CD14-positive monocyte (primary cell): ENCODE measurements at regions not wholly inside any gene's neighbourhood (a gene's known extent, or its start where the extent isn't known, plus 50 kb on each side); places are given as distances from the start of the nearest gene placed in this dataset.
A peak's percentile ranks its signal among the peaks of the same experiment; 100 is the strongest.

Source experiments
- DNase-seq, 3 donors: peaks; one replicate each; pipeline ENCODE4 v3.0.0-alpha.2; 2011 to 2022
- H2AFZ ChIP-seq: 2 replicates; pipeline ENCODE4 v1.6.0; 2012; ENCODE audit warnings: mild to moderate bottlenecking, low read depth, low read length, inconsistent platforms; ENCODE audit not compliant: insufficient read depth, poor library complexity, severe bottlenecking
- H3K27ac ChIP-seq, 2 donors: 1 replicate in 1 of 2; 2 replicates in 1 of 2; pipeline ENCODE4 v1.5.1; 2012 to 2013; ENCODE audit warnings: low read length in 2 of 2, control low read depth in 1 of 2, inconsistent platforms in 1 of 2, low read depth in 1 of 2, mild to moderate bottlenecking in 1 of 2
- H3K27me3 ChIP-seq, 2 donors: one replicate each; pipeline versions ENCODE4 v1.6.0 to v1.6.1; 2011 to 2013; ENCODE audit warnings: low read length in 2 of 2; ENCODE audit not compliant: control insufficient read depth in 2 of 2, insufficient read depth in 2 of 2
- H3K36me3 ChIP-seq, 2 donors: replicated peaks in 1 of 2; 1 replicate in 1 of 2; 2 replicates in 1 of 2; pipeline versions ENCODE4 v1.5.1 to v1.6.1; 2012 to 2013; ENCODE audit warnings: low read length in 2 of 2, control low read depth in 1 of 2, inconsistent platforms in 1 of 2, mild to moderate bottlenecking in 1 of 2; ENCODE audit not compliant: insufficient read depth in 2 of 2, control insufficient read depth in 1 of 2
- H3K4me1 ChIP-seq, 2 donors: 1 replicate in 1 of 2; 2 replicates in 1 of 2; pipeline versions ENCODE4 v1.5.1 to v1.6.1; 2012 to 2013; ENCODE audit warnings: low read length in 2 of 2, control low read depth in 1 of 2, inconsistent platforms in 1 of 2, mild to moderate bottlenecking in 1 of 2, moderate library complexity in 1 of 2; ENCODE audit not compliant: insufficient read depth in 2 of 2, control insufficient read depth in 1 of 2
- H3K4me2 ChIP-seq: replicated peaks from 2 replicates; pipeline ENCODE3; 2012; ENCODE audit warnings: low read length, moderate library complexity, mild to moderate bottlenecking; ENCODE audit not compliant: poor library complexity, severe bottlenecking; ENCODE audit errors: extremely low read depth
- H3K4me3 ChIP-seq, 3 experiments: fragments of 200-600 bp in 1 of 3; sonication (generic) in 1 of 3; replicated peaks in 1 of 3; 1 replicate in 2 of 3; 2 replicates in 1 of 3; pipeline ENCODE4 v1.5.1; 2011 to 2013; ENCODE audit warnings: low read length in 3 of 3, mild to moderate bottlenecking in 3 of 3, control low read depth in 2 of 3, low read depth in 2 of 3, inconsistent platforms in 1 of 3, moderate library complexity in 1 of 3
- H3K79me2 ChIP-seq: 2 replicates; pipeline ENCODE4 v1.6.0; 2012; ENCODE audit warnings: mild to moderate bottlenecking, control low read depth, inconsistent platforms, low read length, moderate library complexity; ENCODE audit not compliant: insufficient read depth
- H3K9ac ChIP-seq: 2 replicates; pipeline ENCODE4 v1.6.0; 2017; ENCODE audit warnings: low read length, mild to moderate bottlenecking; ENCODE audit not compliant: insufficient read depth, poor library complexity, severe bottlenecking
- H3K9me3 ChIP-seq, 2 donors: replicated peaks in 1 of 2; 1 replicate in 1 of 2; 2 replicates in 1 of 2; pipeline versions ENCODE4 v1.5.1 to v1.6.1; 2012 to 2013; ENCODE audit warnings: low read length in 2 of 2, control low read depth in 1 of 2; ENCODE audit not compliant: control insufficient read depth in 1 of 2, insufficient read depth in 1 of 2
- H4K20me1 ChIP-seq: 2 replicates; pipeline ENCODE4 v1.6.0; 2012; ENCODE audit warnings: mild to moderate bottlenecking, low read length, control low read depth, moderate library complexity; ENCODE audit not compliant: insufficient read depth
- H3K27ac Mint-ChIP-seq, 7 donors: one replicate each; pipeline ENCODE4 v1.8.0; 2020; ENCODE audit warnings: mild to moderate bottlenecking in 7 of 7, mixed read lengths in 7 of 7, moderate library complexity in 6 of 7, inconsistent platforms in 2 of 7
- H3K27me3 Mint-ChIP-seq, 3 donors: one replicate each; pipeline ENCODE4 v1.8.0; 2021 to 2022; ENCODE audit warnings: low read depth in 3 of 3, mild to moderate bottlenecking in 3 of 3, mixed read lengths in 3 of 3, moderate library complexity in 3 of 3, inconsistent platforms in 1 of 3
- H3K36me3 Mint-ChIP-seq, 2 donors: one replicate each; pipeline ENCODE4 v1.8.0; 2020; ENCODE audit warnings: mixed read lengths in 2 of 2, inconsistent platforms in 1 of 2, mild to moderate bottlenecking in 1 of 2
- H3K4me1 Mint-ChIP-seq: one replicate; pipeline ENCODE4 v1.8.0; 2020; ENCODE audit warnings: mild to moderate bottlenecking, mixed read lengths
- H3K4me3 Mint-ChIP-seq, 2 donors: one replicate each; pipeline ENCODE4 v1.8.0; 2020; ENCODE audit warnings: mild to moderate bottlenecking in 2 of 2, mixed read lengths in 2 of 2, moderate library complexity in 1 of 2
- H3K9me3 Mint-ChIP-seq, 7 donors: one replicate each; pipeline ENCODE4 v1.8.0; 2020 to 2022; ENCODE audit warnings: mixed read lengths in 7 of 7, mild to moderate bottlenecking in 6 of 7, moderate library complexity in 6 of 7, inconsistent platforms in 2 of 7
- CTCF ChIP-seq: fragments of 200-600 bp; IDR thresholded peaks from one replicate; pipeline ENCODE4 v1.8.0; 2022; ENCODE audit warnings: antibody characterized with exemption, mild to moderate bottlenecking
- WGBS: methylation state at CpG from one replicate; pipeline ENCODE4 v1.1.5; 2013; ENCODE audit warnings: missing lambda C conversion rate; ENCODE audit not compliant: insufficient coverage; 5-methylcytosine and 5-hydroxymethylcytosine counted together
- intact Hi-C, 2 donors: fragments of 100-400 bp; cut with micrococcal nuclease; formaldehyde crosslinking; loops; one replicate each; pipeline versions ENCODE4 v1.15.0 to v1.15.1; 2023

- Mint-ChIP-seq H3K4me3 (no peak overlapping the region), H3K36me3 (no peaks in the 10 kb centered on the region), H3K27ac (peak overlapping the region in 1 of 7 donors; percentile 36), H3K27me3 (peaks cover 0 to 3% (median 0%) of the 10 kb centered on the region in 3 donors), H3K9me3 (no peaks in the 10 kb centered on the region), H3K4me1 (no peaks in the 10 kb centered on the region)
- TF ChIP-seq CTCF, result no peak
- Histone ChIP-seq H3K27ac (no peak overlapping the region), H3K9ac (no peak overlapping the region), H3K36me3 (no peaks in the 10 kb centered on the region), H3K4me1 (no peaks in the 10 kb centered on the region), H3K27me3 (no peaks in the 10 kb centered on the region), H4K20me1 (no peaks in the 10 kb centered on the region), H3K4me3 (no peak overlapping the region), H3K4me2 (no peak overlapping the region), H2AFZ (no peak overlapping the region), H3K9me3 (no peaks in the 10 kb centered on the region), H3K79me2 (no peaks in the 10 kb centered on the region)
- DNase-seq, result no peak
- no CpG with 5 or more reads among the region's 2 CpGs for WGBS
- intact Hi-C loops, result no loop called here
Measured at GRCh38 chr3:107275511-107275910, 101.7 kb upstream of the CCDC54 start.

- 95% methylated on average over 2 of the region's 3 CpGs for WGBS
- Histone ChIP-seq H3K27ac (no peak overlapping the region), H3K4me2 (no peak overlapping the region), H3K27me3 (no peaks in the 10 kb centered on the region), H3K9me3 (no peaks in the 10 kb centered on the region), H3K4me1 (no peaks in the 10 kb centered on the region), H4K20me1 (no peaks in the 10 kb centered on the region), H2AFZ (no peak overlapping the region), H3K4me3 (no peak overlapping the region), H3K79me2 (no peaks in the 10 kb centered on the region), H3K36me3 (no peaks in the 10 kb centered on the region), H3K9ac (no peak overlapping the region)
- no peak for TF ChIP-seq CTCF
- H3K4me1 Mint-ChIP-seq, result peaks cover 2% of the 10 kb centered on the region
- no peaks in the 10 kb centered on the region for H3K36me3 Mint-ChIP-seq
- intact Hi-C loops, result no loop called here
- no peak overlapping the region for H3K27ac Mint-ChIP-seq
- H3K27me3 Mint-ChIP-seq, result no peaks in the 10 kb centered on the region
- H3K9me3 Mint-ChIP-seq, result no peaks in the 10 kb centered on the region
- no peak for DNase-seq
- H3K4me3 Mint-ChIP-seq, result no peak overlapping the region
Measured at GRCh38 chr3:107283948-107284347, 93.3 kb upstream of the CCDC54 start.
